NB4 (cell line): ENCODE measurements at regions not wholly inside any gene's neighbourhood (a gene's known extent, or its start where the extent isn't known, plus 50 kb on each side); places are given as distances from the start of the nearest gene placed in this dataset.

Source experiments
- DNase-seq: peaks from one replicate; pipeline ENCODE4 v3.0.0; 2010; ENCODE audit warnings: low read depth
- H3K4me3 ChIP-seq: one replicate; pipeline ENCODE4 v1.5.1; 2011; ENCODE audit warnings: mild to moderate bottlenecking, low read depth, low read length, moderate library complexity
- CTCF ChIP-seq: IDR thresholded peaks from one replicate; pipeline ENCODE4 v1.5.1; 2012; ENCODE audit warnings: low read depth, low read length
- MAX ChIP-seq: IDR thresholded peaks from 2 replicates; pipeline ENCODE4 v1.6.1; 2011; ENCODE audit warnings: low read depth, low read length
- MYC ChIP-seq: IDR thresholded peaks from 2 replicates; pipeline ENCODE4 v1.6.1; 2011; ENCODE audit warnings: low read depth, low read length
- POLR2A ChIP-seq: IDR thresholded peaks from 2 replicates; pipeline ENCODE4 v1.6.1; 2011; ENCODE audit warnings: mild to moderate bottlenecking; ENCODE audit not compliant: insufficient read length; ENCODE audit errors: extremely low read depth

GRCh38 chr2:82314836-82315472 lies 2010.4 kb upstream of the LRRTM1 start:
- DNase-seq: no peak
- H3K4me3 ChIP-seq: no peak overlapping the region
- TF ChIP-seq POLR2A: no peak
- TF ChIP-seq CTCF: no peak
- no peak for TF ChIP-seq MYC
- TF ChIP-seq MAX: no peak

GRCh38 chr2:82307511-82307910 lies 2003.0 kb upstream of the LRRTM1 start:
- TF ChIP-seq MAX (no peak), POLR2A (no peak), MYC (no peak)
- H3K4me3 ChIP-seq: no peak overlapping the region
- DNase-seq: no peak

GRCh38 chr2:82301506-82301905 lies 1997.0 kb upstream of the LRRTM1 start:
- TF ChIP-seq MYC: no peak
- TF ChIP-seq POLR2A: no peak
- no peak for TF ChIP-seq MAX
- TF ChIP-seq CTCF: no peak
- no peak for DNase-seq
- H3K4me3 ChIP-seq: no peak overlapping the region

- H3K4me3 ChIP-seq: no peak overlapping the region
- TF ChIP-seq MAX: no peak
- no peak for TF ChIP-seq CTCF
- TF ChIP-seq MYC: no peak
- no peak for TF ChIP-seq POLR2A
- DNase-seq: no peak
Measured at GRCh38 chr2:82289446-82289845, 1984.9 kb upstream of the LRRTM1 start.

- DNase-seq: no peak
- no peak for TF ChIP-seq MYC
Measured at GRCh38 chr2:82283075-82283474, 1978.5 kb upstream of the LRRTM1 start.

GRCh38 chr2:82282111-82282882 lies 1977.7 kb upstream of the LRRTM1 start:
- peak; percentile 37 for TF ChIP-seq CTCF
- no peak for TF ChIP-seq MYC
- DNase-seq: peak; percentile 19
- no peak overlapping the region for H3K4me3 ChIP-seq

More at GRCh38 chr2:82283075-82283474, 1978.5 kb upstream of the LRRTM1 start:
- H3K4me3 ChIP-seq: no peak overlapping the region
